Transverse colon (tissue), 4 donors: ENCODE measurements at regions not wholly inside any gene's neighbourhood (a gene's known extent, or its start where the extent isn't known, plus 50 kb on each side); places are given as distances from the start of the nearest gene placed in this dataset.

ENCODE experiments used
- EP300 ChIP-seq: sonication (generic); formaldehyde crosslinking; IDR thresholded peaks from one replicate; pipeline ENCODE4 v1.6.1; 2017; ENCODE audit warnings: antibody characterized with exemption, low read depth
- POLR2A ChIP-seq: fragments of 450-650 bp; IDR thresholded peaks from one replicate; pipeline ENCODE4 v1.6.1; 2016; ENCODE audit warnings: antibody characterized with exemption, mild to moderate bottlenecking, moderate library complexity
- POLR2AphosphoS5 ChIP-seq, 3 donors: sonication (generic); formaldehyde crosslinking; IDR thresholded peaks; one replicate each; pipeline ENCODE4 v1.6.1; 2016; ENCODE audit warnings: antibody characterized with exemption in 3 of 3
- TF ChIP-seq, protein P1 (sequence below), 5 experiments: fragments of 200-600 bp in 3 of 5; fragments of 450-650 bp in 2 of 5; sonication (generic) in 3 of 5; IDR thresholded peaks; 1 replicate in 2 of 5; 2 replicates in 3 of 5; pipeline ENCODE4 v1.5.1; 2016 to 2017; ENCODE audit warnings: antibody characterized with exemption in 5 of 5, inconsistent platforms in 3 of 5, mild to moderate bottlenecking in 2 of 5, moderate library complexity in 1 of 5

GRCh38 chr11:116044941-116045340, 540.7 kb upstream of the CADM1 start:
- TF ChIP-seq, protein P1, sequence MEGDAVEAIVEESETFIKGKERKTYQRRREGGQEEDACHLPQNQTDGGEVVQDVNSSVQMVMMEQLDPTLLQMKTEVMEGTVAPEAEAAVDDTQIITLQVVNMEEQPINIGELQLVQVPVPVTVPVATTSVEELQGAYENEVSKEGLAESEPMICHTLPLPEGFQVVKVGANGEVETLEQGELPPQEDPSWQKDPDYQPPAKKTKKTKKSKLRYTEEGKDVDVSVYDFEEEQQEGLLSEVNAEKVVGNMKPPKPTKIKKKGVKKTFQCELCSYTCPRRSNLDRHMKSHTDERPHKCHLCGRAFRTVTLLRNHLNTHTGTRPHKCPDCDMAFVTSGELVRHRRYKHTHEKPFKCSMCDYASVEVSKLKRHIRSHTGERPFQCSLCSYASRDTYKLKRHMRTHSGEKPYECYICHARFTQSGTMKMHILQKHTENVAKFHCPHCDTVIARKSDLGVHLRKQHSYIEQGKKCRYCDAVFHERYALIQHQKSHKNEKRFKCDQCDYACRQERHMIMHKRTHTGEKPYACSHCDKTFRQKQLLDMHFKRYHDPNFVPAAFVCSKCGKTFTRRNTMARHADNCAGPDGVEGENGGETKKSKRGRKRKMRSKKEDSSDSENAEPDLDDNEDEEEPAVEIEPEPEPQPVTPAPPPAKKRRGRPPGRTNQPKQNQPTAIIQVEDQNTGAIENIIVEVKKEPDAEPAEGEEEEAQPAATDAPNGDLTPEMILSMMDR (IDR thresholded peaks at IDR 0.05), result no peak
- TF ChIP-seq POLR2A (no peak), POLR2AphosphoS5 (IDR thresholded peaks at IDR 0.05) (no peak), EP300 (no peak)
